ENCODE measurements at regions not wholly inside any gene's neighbourhood (a gene's known extent, or its start where the extent isn't known, plus 50 kb on each side); places are given as distances from the start of the nearest gene placed in this dataset.

DNA sequence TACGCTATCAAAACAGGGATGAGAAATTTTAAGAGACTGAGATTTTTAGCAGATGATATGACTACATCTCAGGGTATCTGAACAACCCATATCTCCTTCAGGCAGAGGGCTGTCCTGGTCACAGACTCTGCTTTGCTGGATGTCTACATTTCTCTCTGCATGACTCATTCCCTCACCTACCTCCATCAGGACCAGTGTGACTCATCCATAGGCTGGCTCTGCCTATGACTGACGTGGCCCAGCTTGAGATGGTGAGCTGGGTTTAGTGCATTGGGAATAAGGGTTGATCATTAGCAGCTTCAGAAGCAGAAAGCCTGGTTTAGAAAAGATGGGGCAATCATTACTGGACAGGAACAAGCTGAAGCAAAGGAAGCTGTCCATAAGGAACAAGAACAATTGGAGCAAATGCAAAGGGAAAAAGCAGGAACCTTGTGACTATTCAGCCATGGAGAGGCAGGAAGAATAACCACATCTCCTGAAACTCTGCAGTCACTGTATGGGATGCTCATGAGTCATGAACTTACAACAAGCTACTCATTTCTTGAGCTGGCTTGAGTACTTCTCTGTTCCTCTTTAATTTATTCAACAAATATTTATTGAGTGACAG, 86.4 kb upstream of the CBLN4 start:
- no peak overlapping the region for H3K9ac ChIP-seq (ENCODE audit: low read length in 3 of 3)
- H3K36me3 ChIP-seq (ENCODE audit: control insufficient read depth in 2 of 3, insufficient read depth in 3 of 3, low read length in 3 of 3): no peaks in the 10 kb centered on the region
- intact Hi-C loops (cut with DNase I): no loop called here
- DNase-seq (no peak), FAIRE-seq (no peak)
- no peaks in the 10 kb centered on the region for H3K9me3 ChIP-seq (ENCODE audit: control insufficient read depth in 2 of 3, insufficient read depth in 1 of 3, low read length in 3 of 3)
- H3K4me3 ChIP-seq (ENCODE audit: low read length in 3 of 3): no peak overlapping the region
- no peaks in the 10 kb centered on the region for H3K4me1 ChIP-seq (ENCODE audit: control insufficient read depth in 2 of 3, insufficient read depth in 2 of 3, low read depth in 1 of 3, low read length in 3 of 3)
- no peaks in the 10 kb centered on the region for H3K27me3 ChIP-seq (ENCODE audit: control insufficient read depth, insufficient read depth, low read length)
- H3K27ac ChIP-seq (ENCODE audit: low read depth in 2 of 2, low read length in 2 of 2): no peak overlapping the region
- TF ChIP-seq CTCF (IDR thresholded peaks at IDR 0.05; ENCODE audit: borderline replicate concordance, extremely low read depth, insufficient read depth): no peak

- FAIRE-seq: no peak
- no peaks in the 10 kb centered on the region for H3K9me3 ChIP-seq (ENCODE audit: control insufficient read depth in 2 of 3, insufficient read depth in 1 of 3, low read length in 3 of 3)
- intact Hi-C loops (cut with DNase I): no loop called here
- H3K27ac ChIP-seq (ENCODE audit: low read depth in 2 of 2, low read length in 2 of 2): no peak overlapping the region
- H3K27me3 ChIP-seq (ENCODE audit: control insufficient read depth, insufficient read depth, low read length): no peaks in the 10 kb centered on the region
- H3K4me3 ChIP-seq (ENCODE audit: low read length in 3 of 3): no peak overlapping the region
- DNase-seq: no peak
- no peaks in the 10 kb centered on the region for H3K36me3 ChIP-seq (ENCODE audit: control insufficient read depth in 2 of 3, insufficient read depth in 3 of 3, low read length in 3 of 3)
- no peak overlapping the region for H3K9ac ChIP-seq (ENCODE audit: low read length in 3 of 3)
- no peaks in the 10 kb centered on the region for H3K4me1 ChIP-seq (ENCODE audit: control insufficient read depth in 2 of 3, insufficient read depth in 2 of 3, low read depth in 1 of 3, low read length in 3 of 3)
- TF ChIP-seq CTCF (IDR thresholded peaks at IDR 0.05; ENCODE audit: borderline replicate concordance, extremely low read depth, insufficient read depth): no peak
Observed at GRCh38 chr20:56094228-56094627, 88.9 kb upstream of the CBLN4 start.

DNA sequence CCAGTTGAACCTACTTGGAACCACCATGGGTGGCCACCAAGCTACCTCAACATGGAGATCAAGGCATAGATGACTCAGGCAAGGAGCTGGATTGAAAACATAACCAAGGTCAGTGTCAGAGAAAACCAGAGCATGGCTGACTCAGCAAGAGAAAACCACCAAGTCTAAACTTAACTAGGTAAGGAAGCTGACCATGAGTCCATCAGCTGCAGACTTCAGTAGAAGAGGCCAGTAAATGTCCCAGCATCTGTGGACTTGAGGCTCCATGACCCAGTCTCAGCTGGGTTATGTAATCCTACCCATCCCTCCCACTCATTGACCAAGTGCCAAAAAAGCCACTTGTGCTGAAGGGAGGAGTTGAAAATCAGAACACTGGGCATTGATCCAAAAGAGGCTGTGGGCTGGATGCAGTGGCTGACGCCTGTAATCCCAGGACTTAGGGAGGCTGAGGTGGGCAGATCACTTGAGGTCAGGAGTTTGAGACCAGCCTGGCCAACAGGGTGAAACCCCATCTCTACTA, 93.7 kb upstream of the CBLN4 start:
- H3K4me3 ChIP-seq (ENCODE audit: low read length in 3 of 3): no peak overlapping the region
- intact Hi-C loops (cut with DNase I): no loop called here
- no peaks in the 10 kb centered on the region for H3K27me3 ChIP-seq (ENCODE audit: control insufficient read depth, insufficient read depth, low read length)
- no peak overlapping the region for H3K27ac ChIP-seq (ENCODE audit: low read depth in 2 of 2, low read length in 2 of 2)
- DNase-seq (peak in 1 of 5 donors; percentile 25), FAIRE-seq (no peak)
- no peak overlapping the region for H3K9ac ChIP-seq (ENCODE audit: low read length in 3 of 3)
- H3K9me3 ChIP-seq (ENCODE audit: control insufficient read depth in 2 of 3, insufficient read depth in 1 of 3, low read length in 3 of 3): no peaks in the 10 kb centered on the region
- no peaks in the 10 kb centered on the region for H3K36me3 ChIP-seq (ENCODE audit: control insufficient read depth in 2 of 3, insufficient read depth in 3 of 3, low read length in 3 of 3)
- H3K4me1 ChIP-seq (ENCODE audit: control insufficient read depth in 2 of 3, insufficient read depth in 2 of 3, low read depth in 1 of 3, low read length in 3 of 3): no peaks in the 10 kb centered on the region
- TF ChIP-seq CTCF (IDR thresholded peaks at IDR 0.05; ENCODE audit: borderline replicate concordance, extremely low read depth, insufficient read depth): no peak

Measured in kidney (tissue), 13 donors.